Astrocyte of the spinal cord (primary cell): ENCODE measurements at regions not wholly inside any gene's neighbourhood (a gene's known extent, or its start where the extent isn't known, plus 50 kb on each side); places are given as distances from the start of the nearest gene placed in this dataset.

ENCODE experiments used
- DNase-seq: peaks from one replicate; pipeline ENCODE4 v3.0.0; 2011; ENCODE audit warnings: low read depth, low spot score
- H3K4me3 ChIP-seq: 2 replicates; pipeline ENCODE4 v1.5.1; 2011; ENCODE audit warnings: low read depth, mild to moderate bottlenecking, low read length, moderate library complexity
- in situ Hi-C: cut with HindIII; loops from 2 replicates; pipeline ENCODE4 v1.10.0; 2017; ENCODE audit warnings: low sequenced_read_pairs
- TF ChIP-seq, protein P1 (sequence below): IDR thresholded peaks from 2 replicates; pipeline ENCODE4 v1.5.1; 2012; ENCODE audit warnings: low read depth, mild to moderate bottlenecking, low read length, inconsistent platforms

DNA sequence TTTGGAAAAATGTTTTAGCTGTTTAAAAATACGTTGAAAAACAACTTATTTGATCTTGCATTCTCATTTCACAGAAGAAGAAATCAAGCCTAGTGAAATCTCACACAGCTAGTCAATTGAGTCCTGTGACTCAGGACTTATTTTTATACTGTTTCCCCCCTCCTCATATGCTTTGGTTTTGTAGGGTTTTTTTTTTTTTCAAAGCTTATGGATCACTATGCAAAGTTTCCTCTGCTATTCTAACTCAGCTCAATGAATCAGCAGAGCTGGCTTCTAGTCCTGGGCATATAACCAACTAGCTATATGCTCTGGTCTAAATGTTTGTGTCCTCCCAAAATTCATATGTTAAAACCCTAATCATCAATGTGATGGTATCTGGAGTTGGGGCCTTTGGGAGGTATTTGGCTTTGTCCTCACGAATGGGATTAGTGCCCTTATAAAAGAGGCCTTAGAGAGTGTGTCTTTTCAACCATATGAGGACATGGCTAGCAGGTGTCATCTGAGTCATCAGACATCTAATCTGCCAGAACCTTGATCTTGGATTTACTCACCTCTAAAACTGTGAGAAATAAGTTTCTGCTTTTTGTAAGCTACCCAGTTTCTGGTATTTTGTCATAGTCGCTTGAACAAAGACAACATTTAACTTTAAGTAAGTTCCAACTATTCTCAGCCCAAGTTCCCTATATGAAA, 317.2 kb upstream of the C1orf87 start:
- H3K4me3 ChIP-seq: no peak overlapping the region
- in situ Hi-C loops: no loop called here
- TF ChIP-seq, protein P1, sequence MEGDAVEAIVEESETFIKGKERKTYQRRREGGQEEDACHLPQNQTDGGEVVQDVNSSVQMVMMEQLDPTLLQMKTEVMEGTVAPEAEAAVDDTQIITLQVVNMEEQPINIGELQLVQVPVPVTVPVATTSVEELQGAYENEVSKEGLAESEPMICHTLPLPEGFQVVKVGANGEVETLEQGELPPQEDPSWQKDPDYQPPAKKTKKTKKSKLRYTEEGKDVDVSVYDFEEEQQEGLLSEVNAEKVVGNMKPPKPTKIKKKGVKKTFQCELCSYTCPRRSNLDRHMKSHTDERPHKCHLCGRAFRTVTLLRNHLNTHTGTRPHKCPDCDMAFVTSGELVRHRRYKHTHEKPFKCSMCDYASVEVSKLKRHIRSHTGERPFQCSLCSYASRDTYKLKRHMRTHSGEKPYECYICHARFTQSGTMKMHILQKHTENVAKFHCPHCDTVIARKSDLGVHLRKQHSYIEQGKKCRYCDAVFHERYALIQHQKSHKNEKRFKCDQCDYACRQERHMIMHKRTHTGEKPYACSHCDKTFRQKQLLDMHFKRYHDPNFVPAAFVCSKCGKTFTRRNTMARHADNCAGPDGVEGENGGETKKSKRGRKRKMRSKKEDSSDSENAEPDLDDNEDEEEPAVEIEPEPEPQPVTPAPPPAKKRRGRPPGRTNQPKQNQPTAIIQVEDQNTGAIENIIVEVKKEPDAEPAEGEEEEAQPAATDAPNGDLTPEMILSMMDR: no peak
- DNase-seq: no peak

GRCh38 chr1:60388092-60388987, 314.8 kb upstream of the C1orf87 start:
- TF ChIP-seq, protein P1: no peak
- no peak for DNase-seq
- no peak overlapping the region for H3K4me3 ChIP-seq
- in situ Hi-C loops: no loop called here

DNA sequence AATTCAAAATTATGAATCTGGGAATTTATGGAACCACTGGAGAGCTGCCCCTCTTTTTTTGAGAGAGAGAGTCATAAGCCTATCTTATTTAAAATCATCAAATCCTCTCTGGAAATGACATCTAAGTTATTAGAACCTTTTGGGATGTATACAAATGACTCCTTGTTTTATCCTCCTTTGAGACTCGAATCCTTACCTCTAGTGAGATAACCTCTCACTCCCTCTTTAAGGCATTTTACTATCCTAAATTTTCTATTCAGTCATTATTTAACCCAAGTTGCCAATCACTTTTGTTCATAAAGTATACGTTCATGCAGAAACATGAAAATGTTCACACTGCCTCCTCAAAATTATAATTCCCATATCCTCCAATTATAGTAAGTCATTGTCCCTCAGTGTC, 313.6 kb upstream of the C1orf87 start:
- in situ Hi-C loops: no loop called here
- no peak for DNase-seq
- TF ChIP-seq, protein P1: no peak
- no peak overlapping the region for H3K4me3 ChIP-seq

DNA sequence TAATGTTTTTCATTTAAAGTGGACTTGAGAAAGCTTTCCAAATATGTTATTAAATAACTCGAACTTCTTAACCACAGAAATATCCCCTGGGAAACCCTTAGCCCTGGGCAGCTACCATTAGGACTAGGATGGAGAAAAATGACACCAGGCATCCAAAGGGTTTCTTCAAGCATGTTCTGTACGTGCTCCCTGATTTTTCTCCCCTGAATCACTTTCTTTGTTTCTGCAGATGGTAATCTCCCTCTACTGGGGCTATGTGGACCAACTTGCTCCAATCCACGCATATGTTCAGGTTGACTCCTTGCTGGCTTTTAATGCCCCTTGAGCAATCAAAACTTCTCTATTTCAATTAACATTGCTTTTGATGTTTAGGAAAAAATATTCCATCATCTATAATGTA, 312.7 kb upstream of the C1orf87 start:
- in situ Hi-C loops: no loop called here
- TF ChIP-seq, protein P1: no peak

GRCh38 chr1:60376196-60376595, 302.6 kb upstream of the C1orf87 start:
- TF ChIP-seq, protein P1: no peak
- H3K4me3 ChIP-seq: no peak overlapping the region
- DNase-seq: peak; percentile 11
- in situ Hi-C loops: no loop called here

More for the DNA sequence above, 312.7 kb upstream of the C1orf87 start:
- DNase-seq: peak; percentile 10
- H3K4me3 ChIP-seq: no peak overlapping the region

- no peak for DNase-seq
- TF ChIP-seq, protein P1: no peak
- in situ Hi-C loops: no loop called here
- no peak overlapping the region for H3K4me3 ChIP-seq
Observed at GRCh38 chr1:60374537-60374936, 301.0 kb upstream of the C1orf87 start.
